ENCODE measurements at regions not wholly inside any gene's neighbourhood (a gene's known extent, or its start where the extent isn't known, plus 50 kb on each side); places are given as distances from the start of the nearest gene placed in this dataset.

DNA sequence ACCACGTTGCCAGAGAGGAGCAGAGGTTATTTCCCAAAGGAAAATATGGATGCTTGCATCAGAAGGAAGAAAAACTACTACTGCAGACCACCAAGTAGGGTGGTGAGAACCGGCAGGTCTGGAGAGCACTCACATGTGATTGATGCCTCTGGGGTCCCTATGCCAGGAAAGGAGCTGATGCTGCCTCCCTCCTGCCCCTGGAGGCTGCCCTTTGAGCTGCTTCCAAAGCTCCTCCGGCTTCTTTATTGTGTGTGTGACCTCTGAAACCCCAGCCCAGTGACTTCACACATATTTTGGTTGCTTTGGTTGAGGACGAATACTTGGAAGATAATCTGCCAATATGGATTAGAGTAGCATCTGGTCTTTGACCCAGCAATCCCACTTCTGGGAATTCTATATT lies 133.4 kb downstream of the AACS start:
- no peak for TF ChIP-seq CTCF (IDR thresholded peaks at IDR 0.05 in 4 of 5, conservative IDR thresholded peaks at IDR 0.05 in 1 of 5)
- TF ChIP-seq POLR2A (IDR thresholded peaks at IDR 0.05) = no peak

Measured in gastrocnemius medialis (tissue), 4 donors.